Inflammatory macrophage treated with lipopolysaccharide for 1 hour (primary cell): ENCODE measurements at regions not wholly inside any gene's neighbourhood (a gene's known extent, or its start where the extent isn't known, plus 50 kb on each side); places are given as distances from the start of the nearest gene placed in this dataset.

Source experiments
- DNase-seq, 2 donors: peaks; one replicate each; pipeline ENCODE4 v3.0.0-alpha.2; 2020 to 2022

DNA sequence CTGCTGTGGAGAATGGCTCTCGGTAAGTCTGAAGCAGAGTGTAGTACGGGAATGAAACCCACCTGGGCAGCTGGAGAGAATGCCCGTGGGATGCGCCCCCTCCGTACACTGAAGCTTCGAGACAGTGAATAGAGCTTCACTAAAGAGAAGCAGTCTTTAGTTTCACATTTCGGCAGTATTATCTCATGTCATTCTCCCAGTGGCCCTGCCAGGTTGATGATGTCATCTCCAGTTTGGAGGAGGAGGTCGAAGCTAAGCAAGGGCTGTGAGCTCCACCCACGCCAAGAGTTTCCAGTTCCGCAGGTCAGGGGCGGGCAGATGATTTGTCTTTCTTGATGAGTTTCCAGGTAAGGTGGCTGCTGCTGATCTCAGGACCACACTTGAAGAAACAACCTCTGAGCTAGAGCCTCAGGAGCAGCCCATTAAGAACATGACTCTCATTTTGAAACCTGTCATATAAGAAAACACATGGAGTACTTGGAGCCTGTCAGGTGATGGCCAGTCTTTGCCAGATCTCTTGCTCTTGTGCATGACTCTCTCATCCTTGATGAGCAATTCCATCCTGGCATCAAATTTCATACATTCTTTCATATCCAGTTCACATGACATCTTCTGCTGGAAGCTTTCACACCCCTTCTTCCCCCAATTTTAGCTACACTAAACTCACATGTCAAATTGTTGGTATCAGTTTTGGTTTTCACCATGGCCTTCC is 475.0 kb downstream of the RNF144A start:
- DNase-seq: no peak

DNA sequence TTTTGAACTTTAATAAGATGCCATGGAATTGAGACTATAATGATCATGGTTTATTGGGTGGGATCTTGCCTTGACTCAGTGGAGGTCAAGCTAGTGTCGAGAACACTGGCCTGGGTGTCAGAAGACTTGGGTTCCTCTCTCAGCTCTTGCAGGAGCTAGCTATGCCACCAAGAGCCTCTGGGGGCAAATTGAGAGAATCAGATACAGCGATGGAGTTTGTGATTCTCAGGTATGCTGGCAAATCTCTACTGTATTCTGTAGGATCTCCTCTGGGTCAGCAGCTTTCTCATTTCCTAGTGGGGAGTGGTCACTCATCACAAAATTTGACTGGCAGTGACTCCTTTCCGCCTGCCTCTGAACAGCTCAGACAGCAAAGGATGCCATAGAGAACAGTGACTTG is 477.0 kb downstream of the RNF144A start:
- DNase-seq: no peak

GRCh38 chr2:7400628-7401027 is 483.4 kb downstream of the RNF144A start:
- DNase-seq: no peak

DNA sequence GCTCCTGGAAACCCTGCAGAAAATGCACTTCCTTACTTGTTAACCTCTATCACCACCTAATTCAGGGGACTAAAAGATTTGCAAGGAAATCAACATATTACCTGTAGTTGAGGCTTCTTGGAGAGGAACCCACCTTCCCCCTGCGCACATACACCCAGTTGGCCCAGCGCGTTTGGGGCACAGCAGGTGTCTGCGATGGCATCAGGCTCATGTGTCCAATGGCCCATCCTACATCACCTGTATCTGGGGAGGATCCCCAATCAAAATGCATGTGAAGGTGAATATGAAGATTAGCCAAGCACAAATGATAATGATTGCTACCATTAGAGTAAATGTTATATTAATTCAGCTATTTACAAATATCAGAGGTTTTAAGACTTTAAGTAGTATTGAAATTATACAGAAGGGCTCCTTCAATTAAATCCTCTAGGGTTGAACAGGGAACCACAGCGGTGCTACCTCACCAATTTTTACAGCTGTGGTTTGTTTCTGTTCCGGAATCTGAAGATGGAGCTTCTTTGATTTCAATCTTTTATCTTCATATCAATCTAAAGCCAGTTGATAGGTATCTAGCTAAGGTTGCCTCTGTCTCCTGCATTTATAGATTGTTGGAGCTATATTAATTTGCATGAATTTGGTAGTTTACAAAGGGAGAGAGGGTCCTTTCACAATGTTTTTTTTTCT is 486.0 kb downstream of the RNF144A start:
- DNase-seq: no peak

- peak in 1 of 2 donors; percentile 66 for DNase-seq
These were observed 488.9 kb downstream of the RNF144A start for GRCh38 chr2:7405861-7406715.

- no peak for DNase-seq
These were observed 489.8 kb downstream of the RNF144A start for GRCh38 chr2:7407001-7407400.

GRCh38 chr2:7407906-7408680 is 490.9 kb downstream of the RNF144A start:
- DNase-seq: no peak

DNA sequence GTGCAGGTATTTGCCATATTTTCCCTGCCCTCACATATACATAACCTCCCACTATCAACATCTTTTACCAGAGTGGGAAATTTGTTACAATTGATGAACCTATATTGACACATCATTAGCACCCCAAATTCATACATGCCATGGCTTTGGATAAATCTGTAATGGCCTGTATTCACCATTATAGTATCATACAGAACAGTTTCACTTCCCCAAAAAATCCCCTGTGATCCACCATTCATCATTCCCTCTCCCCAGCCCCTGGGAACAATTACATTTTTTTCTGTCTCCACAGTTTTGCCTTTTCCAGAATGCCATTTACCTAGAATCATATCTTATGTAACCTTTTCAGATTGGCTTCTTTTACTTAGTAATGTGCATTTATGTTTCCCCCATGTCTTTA is 494.5 kb downstream of the RNF144A start:
- DNase-seq: peak; percentile 42 to 44

- peak; percentile 87 to 89 for DNase-seq
These were observed 500.9 kb downstream of the RNF144A start for GRCh38 chr2:7417845-7418742.

DNA sequence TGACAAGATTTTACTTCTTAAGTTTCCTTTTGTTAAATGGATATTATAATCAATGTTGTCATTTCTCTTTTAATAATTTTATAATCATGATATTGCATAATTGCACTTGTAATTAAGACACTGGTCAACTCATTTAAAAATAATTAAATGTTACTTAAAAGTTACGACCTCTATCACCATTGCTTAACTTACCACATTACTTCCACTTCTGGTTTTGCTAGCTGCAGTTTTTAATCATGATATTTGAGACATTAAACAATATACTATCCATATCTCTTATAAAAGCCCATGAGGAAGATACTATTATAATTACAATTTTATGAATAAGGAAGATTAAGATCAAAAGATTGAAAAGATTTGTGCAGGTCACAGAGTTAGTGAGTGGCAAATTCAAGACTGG is 502.0 kb downstream of the RNF144A start:
- DNase-seq: peak in 1 of 2 donors; percentile 9

DNA sequence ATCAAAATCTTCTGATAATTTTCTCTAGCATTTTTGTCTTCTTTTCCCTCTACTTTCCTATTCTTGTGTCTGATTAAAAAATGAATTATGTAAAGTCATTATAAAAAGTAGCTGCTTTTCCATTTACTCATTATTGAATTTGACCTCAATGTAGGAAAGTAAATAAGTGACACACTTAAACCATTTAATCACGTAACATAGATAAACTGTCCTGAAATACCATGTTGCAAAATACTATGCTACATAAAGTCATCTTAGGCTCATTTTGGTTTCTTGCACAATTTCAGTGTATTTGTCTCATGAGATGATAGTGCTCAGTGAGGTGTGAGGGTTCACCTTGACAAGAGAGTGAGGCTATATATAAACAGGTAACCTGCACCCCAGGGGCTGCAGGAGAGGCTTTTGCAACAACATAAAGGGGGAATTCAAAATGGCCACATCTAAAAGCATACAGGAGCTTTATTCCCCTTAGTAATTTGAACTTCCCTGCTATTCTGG is 502.7 kb downstream of the RNF144A start:
- peak in 1 of 2 donors; percentile 17 for DNase-seq

GRCh38 chr2:7420530-7420929 is 503.3 kb downstream of the RNF144A start:
- no peak for DNase-seq

DNA sequence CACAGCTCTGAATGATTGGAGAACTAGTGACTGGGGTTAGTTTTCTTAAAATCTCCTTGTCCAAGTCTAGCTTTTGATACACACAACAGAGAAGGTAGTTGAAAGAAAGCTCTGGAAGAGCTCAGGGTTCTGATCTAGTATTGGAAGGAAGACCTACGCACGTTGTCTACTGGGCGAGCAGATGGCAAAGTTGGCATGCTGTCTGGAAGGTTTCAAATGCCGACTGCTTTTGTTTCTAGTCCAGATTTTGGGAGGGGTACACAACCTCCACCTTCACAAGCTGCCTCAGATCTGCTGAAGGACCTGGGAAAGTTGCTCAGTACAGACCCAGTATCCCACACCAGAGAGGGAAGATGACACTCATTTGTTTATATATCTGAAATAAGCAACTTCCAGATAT is 507.3 kb downstream of the RNF144A start:
- DNase-seq: no peak

- DNase-seq: peak; percentile 17 to 84
These were observed 510.3 kb downstream of the RNF144A start for GRCh38 chr2:7427293-7428060.

DNA sequence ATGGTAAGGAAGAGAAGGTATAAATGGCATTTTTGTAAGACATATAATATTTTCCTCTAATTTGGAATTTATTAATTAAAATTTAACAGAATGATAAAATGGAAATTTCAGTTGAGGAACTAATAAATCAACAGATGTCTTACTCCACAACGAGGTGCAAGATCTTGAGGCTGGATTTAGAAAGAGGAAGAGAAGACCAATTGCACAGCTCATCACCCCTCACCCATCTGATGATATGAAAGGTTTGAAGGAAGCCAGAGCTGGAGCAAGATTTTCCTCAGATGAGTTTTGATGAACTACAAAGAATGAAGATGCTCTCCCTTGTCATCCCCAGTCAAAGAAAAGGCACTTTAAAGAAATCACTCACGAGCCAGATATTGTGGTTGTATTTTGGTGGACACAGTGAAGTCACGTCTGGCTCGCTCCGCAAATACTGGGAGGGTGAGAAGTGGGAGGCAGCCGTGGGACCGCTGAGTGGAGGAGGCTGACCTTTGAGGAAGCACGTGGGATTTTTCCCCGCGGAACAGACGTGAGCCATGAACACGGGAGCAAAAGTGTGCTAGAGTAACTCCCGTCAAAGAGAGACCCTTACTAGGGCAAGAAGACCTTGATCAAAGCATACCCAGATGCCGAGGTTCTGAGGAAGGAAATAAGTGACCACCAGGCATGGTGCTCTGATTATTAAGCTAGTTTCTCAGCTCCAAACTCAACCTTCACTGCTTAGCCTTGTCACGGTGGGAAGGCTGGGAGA is 511.4 kb downstream of the RNF144A start:
- DNase-seq: peak in 1 of 2 donors; percentile 53

DNA sequence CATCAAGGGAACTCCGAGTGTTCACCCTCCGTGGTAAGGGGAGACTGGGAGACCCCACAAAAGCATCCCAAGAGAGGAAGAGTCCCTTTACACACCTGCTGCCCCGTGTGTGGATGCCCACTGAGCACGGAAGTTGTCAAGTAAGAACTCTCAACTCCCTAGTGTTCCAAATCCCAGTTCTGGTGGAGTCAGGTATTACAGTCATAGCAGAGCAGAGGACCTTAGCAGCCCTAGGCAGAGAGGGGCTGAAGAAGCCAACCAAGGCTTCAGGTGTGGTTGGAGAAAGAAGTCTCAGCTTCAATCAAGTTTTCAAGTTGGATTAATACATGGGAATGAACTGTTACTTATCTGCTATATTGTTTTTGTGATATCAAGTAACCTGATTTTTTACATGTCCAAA is 512.5 kb downstream of the RNF144A start:
- DNase-seq: no peak

GRCh38 chr2:7430421-7430868 is 513.2 kb downstream of the RNF144A start:
- DNase-seq: peak in 1 of 2 donors; percentile 14

GRCh38 chr2:7430869-7431641 is 513.8 kb downstream of the RNF144A start:
- DNase-seq: peak; percentile 87 to 89

DNA sequence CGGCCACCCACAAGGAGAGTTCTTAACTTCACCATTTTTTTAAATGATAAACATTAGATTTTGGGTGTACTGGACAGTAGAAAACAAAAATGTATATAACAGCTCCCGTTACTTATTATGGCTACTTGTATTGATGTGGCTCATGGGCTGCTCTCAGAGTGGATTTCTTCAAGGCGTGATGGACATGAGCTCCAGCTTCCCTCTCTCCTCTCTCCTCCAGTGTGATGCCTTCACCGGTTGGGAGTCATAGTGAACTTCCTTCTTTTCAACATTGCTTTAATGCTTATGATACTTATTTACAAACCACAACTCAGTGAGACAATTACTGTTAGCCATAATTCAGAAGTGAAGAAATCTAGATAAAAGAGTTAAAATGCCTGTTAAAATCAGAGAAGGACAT is 515.2 kb downstream of the RNF144A start:
- DNase-seq: peak; percentile 64 to 65
